A172 (cell line): ENCODE measurements at regions not wholly inside any gene's neighbourhood (a gene's known extent, or its start where the extent isn't known, plus 50 kb on each side); places are given as distances from the start of the nearest gene placed in this dataset.
A peak's percentile ranks its signal among the peaks of the same experiment; 100 is the strongest.

Experiments used
- DNase-seq: peaks from one replicate; pipeline ENCODE4 v3.0.0-alpha.2; 2015; ENCODE audit warnings: low spot score

- DNase-seq, result no peak
Observed at GRCh38 chr1:157291083-157291482, 152.9 kb upstream of the ETV3 start.

GRCh38 chr1:157289424-157290105 lies 151.4 kb upstream of the ETV3 start:
- DNase-seq, result no peak

- no peak for DNase-seq
Observed at GRCh38 chr1:157288996-157289395, 150.8 kb upstream of the ETV3 start.

GRCh38 chr1:157288492-157288891 lies 150.3 kb upstream of the ETV3 start:
- no peak for DNase-seq

- DNase-seq, result no peak
Observed at GRCh38 chr1:157288006-157288405, 149.8 kb upstream of the ETV3 start.

GRCh38 chr1:157287462-157287861 lies 149.3 kb upstream of the ETV3 start:
- DNase-seq, result no peak

- no peak for DNase-seq
Observed at GRCh38 chr1:157286646-157287420, 148.6 kb upstream of the ETV3 start.

GRCh38 chr1:157286096-157286495 lies 147.9 kb upstream of the ETV3 start:
- DNase-seq, result no peak

- no peak for DNase-seq
Observed at GRCh38 chr1:157284451-157284850, 146.3 kb upstream of the ETV3 start.

- DNase-seq, result no peak
Observed at GRCh38 chr1:157279802-157280140, 141.6 kb upstream of the ETV3 start.

GRCh38 chr1:157279138-157279801 lies 141.1 kb upstream of the ETV3 start:
- no peak for DNase-seq

- no peak for DNase-seq
Observed at GRCh38 chr1:157278383-157279137, 140.4 kb upstream of the ETV3 start.

- no peak for DNase-seq
Observed at GRCh38 chr1:157277913-157278312, 139.7 kb upstream of the ETV3 start.

- no peak for DNase-seq
Observed at GRCh38 chr1:157277281-157277680, 139.1 kb upstream of the ETV3 start.

GRCh38 chr1:157274698-157275534 lies 136.7 kb upstream of the ETV3 start:
- peak; percentile 15 for DNase-seq

GRCh38 chr1:157272729-157273524 lies 134.7 kb upstream of the ETV3 start:
- no peak for DNase-seq

GRCh38 chr1:157272264-157272663 lies 134.1 kb upstream of the ETV3 start:
- DNase-seq, result no peak

GRCh38 chr1:157270705-157271274 lies 132.6 kb upstream of the ETV3 start:
- no peak for DNase-seq

GRCh38 chr1:157269656-157270375 lies 131.6 kb upstream of the ETV3 start:
- DNase-seq, result no peak
